C4-2B (cell line): ENCODE measurements at regions not wholly inside any gene's neighbourhood (a gene's known extent, or its start where the extent isn't known, plus 50 kb on each side); places are given as distances from the start of the nearest gene placed in this dataset.

Experiments used
- ZFX ChIP-seq: fragments of 450-650 bp; IDR thresholded peaks from 2 replicates; pipeline ENCODE4 v1.6.1; 2017
- TF ChIP-seq, protein P1 (sequence below): fragments of 450-650 bp; conservative IDR thresholded peaks from 2 replicates; pipeline ENCODE4 v1.5.1; 2017; ENCODE audit warnings: mild to moderate bottlenecking

GRCh38 chr1:21361506-21361905, 71.2 kb upstream of the ECE1 start:
- TF ChIP-seq, protein P1, sequence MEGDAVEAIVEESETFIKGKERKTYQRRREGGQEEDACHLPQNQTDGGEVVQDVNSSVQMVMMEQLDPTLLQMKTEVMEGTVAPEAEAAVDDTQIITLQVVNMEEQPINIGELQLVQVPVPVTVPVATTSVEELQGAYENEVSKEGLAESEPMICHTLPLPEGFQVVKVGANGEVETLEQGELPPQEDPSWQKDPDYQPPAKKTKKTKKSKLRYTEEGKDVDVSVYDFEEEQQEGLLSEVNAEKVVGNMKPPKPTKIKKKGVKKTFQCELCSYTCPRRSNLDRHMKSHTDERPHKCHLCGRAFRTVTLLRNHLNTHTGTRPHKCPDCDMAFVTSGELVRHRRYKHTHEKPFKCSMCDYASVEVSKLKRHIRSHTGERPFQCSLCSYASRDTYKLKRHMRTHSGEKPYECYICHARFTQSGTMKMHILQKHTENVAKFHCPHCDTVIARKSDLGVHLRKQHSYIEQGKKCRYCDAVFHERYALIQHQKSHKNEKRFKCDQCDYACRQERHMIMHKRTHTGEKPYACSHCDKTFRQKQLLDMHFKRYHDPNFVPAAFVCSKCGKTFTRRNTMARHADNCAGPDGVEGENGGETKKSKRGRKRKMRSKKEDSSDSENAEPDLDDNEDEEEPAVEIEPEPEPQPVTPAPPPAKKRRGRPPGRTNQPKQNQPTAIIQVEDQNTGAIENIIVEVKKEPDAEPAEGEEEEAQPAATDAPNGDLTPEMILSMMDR, result no peak
- no peak for TF ChIP-seq ZFX
